ENCODE measurements at regions not wholly inside any gene's neighbourhood (a gene's known extent, or its start where the extent isn't known, plus 50 kb on each side); places are given as distances from the start of the nearest gene placed in this dataset.

DNA sequence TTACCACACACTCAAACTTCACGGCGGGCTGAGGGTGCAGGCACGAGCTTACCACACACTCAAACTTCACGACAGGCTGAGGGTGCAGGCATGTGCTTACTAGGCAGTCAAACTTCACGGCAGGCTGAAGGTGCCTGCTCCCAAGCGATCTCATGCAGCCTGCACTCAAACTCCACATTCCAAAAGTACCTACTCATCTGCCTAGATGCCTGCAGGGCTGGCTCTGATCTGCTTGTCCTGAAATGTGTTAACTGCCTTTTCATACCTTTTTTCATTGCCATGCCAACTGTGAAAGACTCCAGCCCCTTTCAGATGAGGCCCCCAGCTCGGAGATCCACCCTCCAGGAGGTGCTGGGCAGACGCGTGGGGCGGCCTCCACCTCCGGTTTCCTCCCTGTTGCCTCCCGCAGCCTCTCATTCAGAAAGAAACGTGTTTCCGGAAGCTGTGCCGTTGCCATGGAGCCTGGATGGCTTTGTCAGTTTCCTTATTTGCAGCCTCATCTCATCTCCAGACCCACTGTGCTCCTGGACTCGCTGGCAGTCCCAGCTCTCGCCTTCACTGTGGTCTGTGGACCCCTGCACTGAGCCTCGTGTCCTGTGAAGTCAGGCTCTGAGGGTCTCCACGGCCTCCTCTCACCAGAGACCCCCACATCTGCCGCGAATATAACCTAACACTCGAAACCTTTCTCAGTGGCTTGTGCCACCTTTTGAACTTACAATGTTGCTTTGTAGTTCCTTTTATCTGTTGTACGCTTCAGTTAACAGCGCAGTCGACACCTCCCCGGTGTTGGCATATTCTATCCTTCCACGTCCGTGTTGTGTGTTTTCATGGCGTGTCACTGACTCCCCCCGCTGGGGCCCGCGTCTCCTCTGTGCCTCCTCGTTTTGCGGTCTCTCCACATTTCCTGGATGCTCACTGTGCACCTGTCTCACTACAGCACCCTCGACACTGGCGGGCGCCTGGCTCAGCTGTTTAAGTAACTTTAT, 106.1 kb upstream of the ALKAL2 start:
- FAIRE-seq (no peak), DNase-seq (ENCODE audit: low read depth, low spot score) (no peak)
- Histone ChIP-seq H3K27me3 (ENCODE audit: control insufficient read depth in 2 of 2, insufficient read depth in 2 of 2, low read length in 2 of 2) (no peaks in the 10 kb centered on the region), H3K36me3 (ENCODE audit: control insufficient read depth in 2 of 2, extremely low read depth in 1 of 2, insufficient read depth in 2 of 2, low read length in 2 of 2) (no peaks in the 10 kb centered on the region), H3K9me3 (replicated peaks; ENCODE audit: control insufficient read depth, insufficient read depth, low read length) (peaks cover 10% of the 10 kb centered on the region), H3K9ac (replicated peaks; ENCODE audit: extremely low read depth, insufficient read depth, low read length) (no peak overlapping the region), H4K20me1 (replicated peaks; ENCODE audit: control insufficient read depth, extremely low read depth, insufficient read depth, low read length) (no peaks in the 10 kb centered on the region), H3K27ac (ENCODE audit: insufficient read depth, low read depth, low read length) (no peak overlapping the region), H3K4me3 (replicated peaks in 1 of 3; ENCODE audit: insufficient read depth in 1 of 3, low read depth in 1 of 3, low read length in 3 of 3) (no peak overlapping the region), H3K9me1 (replicated peaks; ENCODE audit: control insufficient read depth, extremely low read depth, insufficient read depth, low read length) (no peaks in the 10 kb centered on the region), H2AFZ (ENCODE audit: low read depth, low read length) (no peak overlapping the region), H3K4me2 (ENCODE audit: insufficient read depth, low read length) (no peak overlapping the region), H3K4me1 (ENCODE audit: control insufficient read depth, extremely low read depth, insufficient read depth, low read length) (no peaks in the 10 kb centered on the region), H3K79me2 (ENCODE audit: control insufficient read depth, insufficient read depth, low read length) (no peaks in the 10 kb centered on the region)
- intact Hi-C loops (cut with micrococcal nuclease): no loop called here
- dilution Hi-C loops (cut with MboI; ENCODE audit: extremely low pct_ligation_motif_present, low sequenced_read_pairs): no loop called here
- TF ChIP-seq MYC (IDR thresholded peaks at IDR 0.05; ENCODE audit: low read depth, low read length): no peak
- TF ChIP-seq POLR2AphosphoS5 (IDR thresholded peaks at IDR 0.05; ENCODE audit: insufficient read depth, low read depth, low read length): no peak
- no peak for TF ChIP-seq GATA2 (IDR thresholded peaks at IDR 0.05; ENCODE audit: insufficient read depth, insufficient read length, low read depth, low read length)
- TF ChIP-seq, protein P1, sequence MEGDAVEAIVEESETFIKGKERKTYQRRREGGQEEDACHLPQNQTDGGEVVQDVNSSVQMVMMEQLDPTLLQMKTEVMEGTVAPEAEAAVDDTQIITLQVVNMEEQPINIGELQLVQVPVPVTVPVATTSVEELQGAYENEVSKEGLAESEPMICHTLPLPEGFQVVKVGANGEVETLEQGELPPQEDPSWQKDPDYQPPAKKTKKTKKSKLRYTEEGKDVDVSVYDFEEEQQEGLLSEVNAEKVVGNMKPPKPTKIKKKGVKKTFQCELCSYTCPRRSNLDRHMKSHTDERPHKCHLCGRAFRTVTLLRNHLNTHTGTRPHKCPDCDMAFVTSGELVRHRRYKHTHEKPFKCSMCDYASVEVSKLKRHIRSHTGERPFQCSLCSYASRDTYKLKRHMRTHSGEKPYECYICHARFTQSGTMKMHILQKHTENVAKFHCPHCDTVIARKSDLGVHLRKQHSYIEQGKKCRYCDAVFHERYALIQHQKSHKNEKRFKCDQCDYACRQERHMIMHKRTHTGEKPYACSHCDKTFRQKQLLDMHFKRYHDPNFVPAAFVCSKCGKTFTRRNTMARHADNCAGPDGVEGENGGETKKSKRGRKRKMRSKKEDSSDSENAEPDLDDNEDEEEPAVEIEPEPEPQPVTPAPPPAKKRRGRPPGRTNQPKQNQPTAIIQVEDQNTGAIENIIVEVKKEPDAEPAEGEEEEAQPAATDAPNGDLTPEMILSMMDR (IDR thresholded peaks at IDR 0.05; ENCODE audit: extremely low read depth in 1 of 2, insufficient read depth in 1 of 2, low read depth in 1 of 2, low read length in 2 of 2): no peak
- TF ChIP-seq POLR2A (IDR thresholded peaks at IDR 0.05; ENCODE audit: low read depth, low read length): no peak
- no peak for TF ChIP-seq FOS (IDR thresholded peaks at IDR 0.05; ENCODE audit: borderline replicate concordance, insufficient read depth, low read length)
- TF ChIP-seq, protein P2, sequence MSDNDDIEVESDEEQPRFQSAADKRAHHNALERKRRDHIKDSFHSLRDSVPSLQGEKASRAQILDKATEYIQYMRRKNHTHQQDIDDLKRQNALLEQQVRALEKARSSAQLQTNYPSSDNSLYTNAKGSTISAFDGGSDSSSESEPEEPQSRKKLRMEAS (IDR thresholded peaks at IDR 0.05; ENCODE audit: insufficient read depth, insufficient read length): no peak
- ChIA-PET POLR2A (no interaction called here), CTCF (no interaction called here)
- no TSS peak for BruUV-seq (replicated peaks)

Measured in endothelial cell of umbilical vein (primary cell).